DOHH2 (cell line): ENCODE measurements at regions not wholly inside any gene's neighbourhood (a gene's known extent, or its start where the extent isn't known, plus 50 kb on each side); places are given as distances from the start of the nearest gene placed in this dataset.

Experiments
- CTCF ChIP-seq: fragments of 200-600 bp; sonication (generic); IDR thresholded peaks from one replicate; pipeline ENCODE4 v1.5.1; 2014; ENCODE audit warnings: antibody characterized with exemption, mild to moderate bottlenecking, low read depth, low read length; ENCODE audit not compliant: poor library complexity, severe bottlenecking
- EZH2phosphoT487 ChIP-seq: fragments of 200-600 bp; sonication (generic); IDR thresholded peaks from 2 replicates; pipeline ENCODE4 v1.6.1; 2017; ENCODE audit warnings: borderline replicate concordance, mild to moderate bottlenecking, antibody characterized with exemption, low read length, moderate library complexity, mixed read lengths

DNA sequence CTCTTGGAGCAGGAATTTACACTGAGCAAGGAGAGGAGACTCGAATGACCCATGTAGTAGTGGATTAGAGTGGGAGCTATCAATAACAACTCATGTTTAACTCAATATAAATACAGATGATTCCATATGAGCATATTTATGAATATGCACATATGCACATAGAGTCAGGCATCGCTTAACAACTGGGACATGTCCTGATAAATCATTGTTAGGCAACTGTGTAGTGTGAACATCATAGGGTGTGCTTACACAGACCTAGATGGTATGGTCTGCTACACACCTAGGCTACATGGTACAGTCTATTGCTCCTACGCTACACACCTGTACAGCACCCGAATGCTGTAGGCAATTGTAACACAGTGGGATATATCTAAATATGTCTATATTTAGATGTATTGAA lies 75.9 kb upstream of the RALGAPA2 start:
- no peak for TF ChIP-seq CTCF
- TF ChIP-seq EZH2phosphoT487 = no peak
